GM21786 (cell line): ENCODE measurements at regions not wholly inside any gene's neighbourhood (a gene's known extent, or its start where the extent isn't known, plus 50 kb on each side); places are given as distances from the start of the nearest gene placed in this dataset.

Experiments
- ATAC-seq: cut with Tn5 transposase; IDR thresholded peaks from one replicate; pipeline ENCODE4 v1.9.1; 2021; ENCODE audit not compliant: unreplicated experiment

- ATAC-seq, result no peak
Measured at GRCh38 chr1:56395776-56396175, 183.6 kb downstream of the PLPP3 start.

GRCh38 chr1:56394298-56394697 is 185.1 kb downstream of the PLPP3 start:
- ATAC-seq, result no peak

GRCh38 chr1:56390934-56391731 is 188.2 kb downstream of the PLPP3 start:
- no peak for ATAC-seq

GRCh38 chr1:56390232-56390867 is 189.0 kb downstream of the PLPP3 start:
- ATAC-seq, result no peak

GRCh38 chr1:56389813-56390212 is 189.6 kb downstream of the PLPP3 start:
- ATAC-seq, result no peak

- no peak for ATAC-seq
Measured at GRCh38 chr1:56387071-56387740, 192.2 kb downstream of the PLPP3 start.

- ATAC-seq, result no peak
Measured at GRCh38 chr1:56385314-56385713, 194.0 kb downstream of the PLPP3 start.

GRCh38 chr1:56382929-56383328 is 196.4 kb downstream of the PLPP3 start:
- no peak for ATAC-seq

GRCh38 chr1:56380531-56380930 is 198.8 kb downstream of the PLPP3 start:
- ATAC-seq, result no peak

- ATAC-seq, result no peak
Measured at GRCh38 chr1:56378341-56379070, 200.9 kb downstream of the PLPP3 start.

GRCh38 chr1:56377431-56377830 is 201.9 kb downstream of the PLPP3 start:
- no peak for ATAC-seq

GRCh38 chr1:56376188-56376984 is 203.0 kb downstream of the PLPP3 start:
- no peak for ATAC-seq

GRCh38 chr1:56375326-56375804 is 204.0 kb downstream of the PLPP3 start:
- no peak for ATAC-seq

- no peak for ATAC-seq
Measured at GRCh38 chr1:56374026-56374974, 205.1 kb downstream of the PLPP3 start.

- no peak for ATAC-seq
Measured at GRCh38 chr1:56370513-56370912, 208.8 kb downstream of the PLPP3 start.

- no peak for ATAC-seq
Measured at GRCh38 chr1:56363007-56363770, 216.2 kb downstream of the PLPP3 start.

- no peak for ATAC-seq
Measured at GRCh38 chr1:56360021-56360420, 219.3 kb downstream of the PLPP3 start.

GRCh38 chr1:56359056-56359455 is 220.3 kb downstream of the PLPP3 start:
- ATAC-seq, result no peak
